Uterus (tissue), 3 donors: ENCODE measurements at regions not wholly inside any gene's neighbourhood (a gene's known extent, or its start where the extent isn't known, plus 50 kb on each side); places are given as distances from the start of the nearest gene placed in this dataset.

Source experiments
- DNase-seq, 2 donors: peaks; one replicate each; pipeline ENCODE4 v3.0.0-alpha.2; 2019 to 2020
- H3K27ac ChIP-seq, 2 donors: fragments of 200-600 bp; sonication (generic); 1 replicate in 1 of 2; 2 replicates in 1 of 2; pipeline ENCODE4 v1.5.1; 2016 to 2018
- H3K27me3 ChIP-seq, 2 donors: fragments of 200-600 bp; sonication (generic); one replicate each; pipeline ENCODE4 v1.5.1; 2018 to 2019; ENCODE audit warnings: control low read depth in 1 of 2
- H3K36me3 ChIP-seq, 2 donors: fragments of 200-600 bp; sonication (generic); one replicate each; pipeline ENCODE4 v1.5.1; 2019; ENCODE audit warnings: control low read depth in 1 of 2
- H3K4me1 ChIP-seq, 2 donors: fragments of 200-600 bp; sonication (generic); one replicate each; pipeline ENCODE4 v1.5.1; 2018 to 2019; ENCODE audit warnings: control low read depth in 1 of 2
- H3K4me3 ChIP-seq, 2 donors: fragments of 200-600 bp; sonication (generic); 1 replicate in 1 of 2; 2 replicates in 1 of 2; pipeline ENCODE4 v1.5.1; 2018 to 2019; ENCODE audit warnings: mild to moderate bottlenecking in 1 of 2
- H3K9me3 ChIP-seq, 2 donors: fragments of 200-600 bp; sonication (generic); one replicate each; pipeline ENCODE4 v1.5.1; 2019; ENCODE audit warnings: control low read depth in 1 of 2
- CTCF ChIP-seq, 4 experiments: fragments of 200-600 bp in 2 of 4; fragments of 450-650 bp in 2 of 4; sonication (generic) in 2 of 4; IDR thresholded peaks; one replicate each; pipeline ENCODE4 v1.5.1; 2016 to 2019; ENCODE audit warnings: antibody characterized with exemption in 4 of 4, mild to moderate bottlenecking in 2 of 4, moderate library complexity in 1 of 4
- POLR2A ChIP-seq, 2 donors: fragments of 450-650 bp; IDR thresholded peaks; one replicate each; pipeline ENCODE4 v1.6.1; 2016; ENCODE audit warnings: antibody characterized with exemption in 2 of 2, mild to moderate bottlenecking in 1 of 2, moderate library complexity in 1 of 2
- intact Hi-C: fragments of 100-400 bp; cut with DNase I; formaldehyde crosslinking; loops from one replicate; pipeline ENCODE4 v1.15.1; 2023; ENCODE audit warnings: low total_unique reads
- donor health status: DM: yes; HTN: yes; CAD: no.

GRCh38 chr3:20254268-20255117 is 68.5 kb upstream of the SGO1 start:
- Histone ChIP-seq H3K4me1 (no peaks in the 10 kb centered on the region), H3K27ac (no peak overlapping the region), H3K9me3 (no peaks in the 10 kb centered on the region), H3K27me3 (no peaks in the 10 kb centered on the region), H3K36me3 (no peaks in the 10 kb centered on the region), H3K4me3 (no peak overlapping the region)
- DNase-seq = no peak
- intact Hi-C loops = no loop called here
- TF ChIP-seq CTCF (IDR thresholded peaks at IDR 0.05) (no peak), POLR2A (IDR thresholded peaks at IDR 0.05) (no peak)

GRCh38 chr3:20250786-20251185 is 64.8 kb upstream of the SGO1 start:
- H3K27ac ChIP-seq = no peak overlapping the region

GRCh38 chr3:20250314-20250713 is 64.3 kb upstream of the SGO1 start:
- no peaks in the 10 kb centered on the region for H3K4me1 ChIP-seq
- H3K4me3 ChIP-seq = no peak overlapping the region
- H3K27ac ChIP-seq = no peak overlapping the region
- H3K27me3 ChIP-seq = no peaks in the 10 kb centered on the region
- DNase-seq = no peak
- no peaks in the 10 kb centered on the region for H3K9me3 ChIP-seq
- no peaks in the 10 kb centered on the region for H3K36me3 ChIP-seq
- TF ChIP-seq CTCF (IDR thresholded peaks at IDR 0.05) = no peak
- no peak for TF ChIP-seq POLR2A (IDR thresholded peaks at IDR 0.05)
- intact Hi-C loops = no loop called here

More at GRCh38 chr3:20250786-20251185, 64.8 kb upstream of the SGO1 start:
- TF ChIP-seq POLR2A (IDR thresholded peaks at IDR 0.05) = no peak
- TF ChIP-seq CTCF (IDR thresholded peaks at IDR 0.05) = no peak
- Histone ChIP-seq H3K4me1 (no peaks in the 10 kb centered on the region), H3K9me3 (no peaks in the 10 kb centered on the region), H3K36me3 (no peaks in the 10 kb centered on the region), H3K4me3 (no peak overlapping the region), H3K27me3 (no peaks in the 10 kb centered on the region)
- intact Hi-C loops = no loop called here
- no peak for DNase-seq

GRCh38 chr3:20246662-20247061 is 60.7 kb upstream of the SGO1 start:
- no peak overlapping the region for H3K4me3 ChIP-seq
- no peaks in the 10 kb centered on the region for H3K27me3 ChIP-seq
- H3K9me3 ChIP-seq = no peaks in the 10 kb centered on the region
- H3K27ac ChIP-seq = no peak overlapping the region
- H3K4me1 ChIP-seq = no peaks in the 10 kb centered on the region
- DNase-seq = no peak
- no peaks in the 10 kb centered on the region for H3K36me3 ChIP-seq
- intact Hi-C loops = no loop called here
- no peak for TF ChIP-seq CTCF (IDR thresholded peaks at IDR 0.05)
- no peak for TF ChIP-seq POLR2A (IDR thresholded peaks at IDR 0.05)

- Histone ChIP-seq H3K9me3 (no peaks in the 10 kb centered on the region), H3K36me3 (no peaks in the 10 kb centered on the region), H3K4me1 (no peaks in the 10 kb centered on the region), H3K4me3 (no peak overlapping the region), H3K27me3 (no peaks in the 10 kb centered on the region), H3K27ac (no peak overlapping the region)
- intact Hi-C loops = no loop called here
- no peak for DNase-seq
- TF ChIP-seq CTCF (IDR thresholded peaks at IDR 0.05) (no peak), POLR2A (IDR thresholded peaks at IDR 0.05) (no peak)
Observed at GRCh38 chr3:20245781-20246180, 59.8 kb upstream of the SGO1 start.
